Amniotic epithelial cell (primary cell): ENCODE measurements at regions not wholly inside any gene's neighbourhood (a gene's known extent, or its start where the extent isn't known, plus 50 kb on each side); places are given as distances from the start of the nearest gene placed in this dataset.
"Not testable (repeated sequence)": the region's sequence is repeated elsewhere in the genome, so short reads cannot be mapped to it uniquely, and the experiment has no call there.

Source experiments
- DNase-seq: peaks from one replicate; pipeline ENCODE4 v3.0.0-alpha.2; 2010; ENCODE audit warnings: low read depth

DNA sequence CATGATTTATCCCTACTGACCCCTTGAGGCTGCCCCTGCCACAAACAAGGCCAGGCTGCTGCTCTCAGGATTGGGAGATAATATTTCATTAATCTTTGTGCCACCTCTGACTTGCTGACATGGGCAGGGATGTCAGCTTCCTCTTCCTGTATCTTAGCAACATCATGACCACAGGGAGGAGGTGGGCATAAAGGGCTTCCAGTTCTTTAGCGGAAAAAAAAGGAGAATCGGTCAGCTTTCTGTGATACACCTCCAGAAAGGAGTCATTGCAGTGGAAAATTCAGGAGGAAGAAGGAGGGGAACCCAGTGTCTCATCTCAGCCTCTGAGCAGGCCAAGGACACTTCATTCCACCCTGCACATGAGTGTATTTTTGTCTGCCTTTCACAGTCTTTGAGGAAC, 206.8 kb upstream of the SDK2 start:
- DNase-seq = no peak

DNA sequence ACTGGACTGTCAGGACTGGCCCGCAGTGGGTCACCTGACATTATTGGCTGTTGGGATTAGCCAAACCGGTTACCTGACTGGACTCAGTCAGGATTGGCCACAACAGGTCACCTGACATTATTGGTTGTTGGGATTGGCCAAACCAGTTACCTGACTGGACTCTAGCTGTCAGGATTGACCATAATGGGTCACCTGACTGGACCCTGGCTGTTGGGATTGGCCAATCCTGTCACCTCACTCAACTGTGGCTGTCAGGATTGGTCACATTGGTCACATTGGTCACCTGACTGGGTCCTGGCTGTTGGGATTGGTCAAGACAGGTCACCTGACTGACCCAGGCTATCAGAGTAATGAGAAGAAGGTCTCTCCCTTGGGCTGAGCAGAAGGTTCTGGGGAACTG, 207.7 kb upstream of the SDK2 start:
- no peak for DNase-seq

DNA sequence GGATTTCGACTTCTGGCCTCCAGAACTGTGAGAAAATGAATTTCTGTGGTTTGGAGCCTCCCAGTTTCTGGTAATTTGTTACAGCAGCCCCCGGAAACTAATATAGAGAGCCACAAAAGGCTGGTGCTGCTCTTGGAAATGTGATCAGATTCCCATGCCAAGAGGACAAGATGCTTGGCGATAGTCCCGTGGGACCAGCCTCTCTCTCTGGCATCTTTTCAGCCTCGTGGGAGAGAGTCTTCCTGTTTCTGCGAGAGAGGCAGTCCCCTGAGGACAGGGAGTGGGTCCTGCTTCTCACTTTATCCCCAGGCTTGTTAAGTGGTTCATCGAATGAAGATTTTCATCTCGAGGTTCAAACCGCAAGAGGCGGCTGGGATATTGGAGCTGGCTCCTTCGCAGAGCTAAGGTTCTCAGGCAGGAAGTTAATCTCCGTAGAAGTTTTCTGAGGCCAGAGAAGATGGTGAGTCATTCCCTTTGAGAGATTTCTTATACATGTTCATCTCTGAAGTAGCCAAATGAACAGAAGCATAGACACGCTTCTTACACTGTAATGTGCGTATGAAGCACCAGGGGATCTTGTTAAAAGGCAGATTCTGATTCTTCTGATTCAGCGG, 211.6 kb upstream of the SDK2 start:
- DNase-seq = no peak

DNA sequence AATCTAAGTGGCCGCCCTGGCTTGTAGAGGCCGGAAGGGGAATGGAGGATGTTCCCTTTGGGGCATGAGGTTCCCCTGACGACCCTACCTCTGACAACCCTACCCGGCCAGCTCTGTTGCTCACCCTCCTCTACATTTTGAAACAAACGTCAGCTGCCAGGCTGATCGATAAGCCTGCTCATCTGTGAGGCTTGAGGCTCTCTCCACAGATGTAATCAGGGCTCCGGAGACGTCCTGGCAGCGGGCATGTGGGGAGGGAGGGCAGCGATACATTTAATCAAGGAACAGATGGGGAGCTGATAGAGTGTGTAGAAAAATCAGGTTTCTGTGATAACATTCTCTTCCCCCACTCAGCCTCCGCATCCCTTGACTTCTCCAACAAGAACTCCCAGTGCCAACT, 212.3 kb upstream of the SDK2 start:
- no peak for DNase-seq

DNA sequence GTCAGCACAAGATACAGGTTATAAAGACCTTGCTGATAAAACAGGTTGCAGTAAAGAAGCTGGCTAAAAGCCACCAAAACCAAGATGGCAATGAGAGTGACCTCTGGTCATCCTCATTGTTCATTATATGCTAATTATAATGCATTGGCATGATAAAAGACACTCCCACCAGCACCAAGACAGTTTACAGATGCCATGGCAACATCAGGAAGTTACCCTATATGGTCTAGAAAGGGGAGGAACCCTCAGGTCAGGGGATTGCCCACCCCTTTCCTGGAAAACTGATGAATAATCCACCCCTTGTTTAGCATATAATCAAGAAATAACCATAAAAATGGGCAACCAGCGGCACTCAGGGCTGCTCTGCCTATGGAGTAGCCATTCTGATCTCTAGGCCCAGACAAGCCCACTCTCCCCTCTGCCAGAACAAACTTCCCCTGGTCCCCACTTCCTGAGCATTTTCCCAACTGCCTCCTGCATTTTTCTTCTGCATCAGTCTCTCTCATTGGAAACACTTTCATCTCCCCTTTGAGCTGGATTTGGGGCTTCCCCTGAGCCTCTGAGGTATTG, 215.3 kb upstream of the SDK2 start:
- not testable (repeated sequence) for DNase-seq

DNA sequence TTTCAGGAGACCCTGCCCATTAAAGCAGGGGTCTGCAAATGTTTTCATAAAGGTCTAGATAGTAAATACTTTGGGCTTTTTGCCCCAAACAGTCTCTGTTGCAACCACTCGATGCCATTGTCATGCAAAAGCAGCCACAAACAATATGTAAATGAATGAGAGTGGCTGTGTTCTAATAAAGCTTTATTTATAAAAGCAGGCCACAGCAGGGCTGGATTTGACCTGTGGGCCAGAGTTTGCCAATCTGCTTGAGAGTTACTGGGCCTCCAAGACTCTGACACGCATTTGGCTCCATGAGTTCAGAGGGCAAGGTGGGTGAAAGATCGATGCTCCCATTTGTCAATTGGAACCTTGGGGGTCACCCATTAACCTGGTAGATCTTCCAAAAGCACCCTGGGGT, 217.3 kb upstream of the SDK2 start:
- DNase-seq = no peak

DNA sequence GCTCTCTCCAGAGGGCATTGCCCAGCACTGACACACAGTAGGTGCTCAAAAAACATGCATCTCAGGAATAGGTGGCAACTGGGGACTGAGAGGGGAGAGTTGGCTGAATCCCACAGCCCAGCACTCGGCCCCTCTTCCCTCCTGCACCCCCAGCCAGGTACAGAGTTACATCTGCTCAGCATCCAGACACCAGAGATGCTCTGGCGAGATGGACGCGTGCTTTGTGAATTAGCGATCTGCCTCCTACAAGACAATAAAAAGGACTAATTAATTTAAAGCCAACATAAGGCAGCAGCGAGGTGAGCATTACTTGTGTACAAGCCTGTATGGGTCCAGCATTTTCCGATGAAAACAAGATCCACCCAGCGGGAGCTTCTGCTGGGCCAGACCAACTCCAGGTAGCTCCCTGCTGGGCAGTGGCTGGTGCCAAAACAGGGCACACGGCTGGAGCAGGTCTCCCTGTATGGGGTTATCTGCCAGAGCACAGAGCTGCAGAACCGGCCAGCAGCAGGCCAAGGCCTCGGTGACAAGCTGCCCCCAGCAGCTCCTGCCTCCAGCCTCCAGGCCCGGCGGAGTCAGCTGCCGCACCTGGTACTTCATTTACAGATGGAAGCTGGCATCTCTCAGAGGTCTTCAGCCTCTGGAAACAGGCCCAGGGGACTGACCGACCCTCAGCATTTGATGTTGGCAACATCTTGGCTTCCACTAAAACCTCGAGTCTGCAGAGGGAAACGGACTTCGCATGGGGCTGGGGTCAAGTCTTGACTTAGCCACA, 219.7 kb upstream of the SDK2 start:
- DNase-seq = no peak

DNA sequence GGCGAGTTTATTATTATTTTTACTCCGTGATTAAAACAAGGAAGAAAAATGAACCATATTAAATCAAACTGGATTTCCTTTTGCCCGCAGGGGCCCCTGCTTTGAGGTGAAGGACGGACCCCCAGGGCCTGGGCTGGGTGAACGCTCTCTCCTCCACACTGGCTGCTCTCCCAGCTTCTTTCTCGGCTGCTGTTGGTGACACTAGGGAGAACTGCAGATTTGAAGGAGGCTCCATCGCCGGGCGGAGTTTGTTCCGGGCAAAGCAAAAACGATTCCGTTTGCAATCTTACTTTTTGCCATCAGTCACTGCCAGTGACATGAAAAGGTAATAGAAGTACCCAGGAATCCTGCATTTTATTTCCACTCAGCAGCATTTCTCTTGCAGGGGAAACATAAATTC, 221.6 kb upstream of the SDK2 start:
- no peak for DNase-seq

DNA sequence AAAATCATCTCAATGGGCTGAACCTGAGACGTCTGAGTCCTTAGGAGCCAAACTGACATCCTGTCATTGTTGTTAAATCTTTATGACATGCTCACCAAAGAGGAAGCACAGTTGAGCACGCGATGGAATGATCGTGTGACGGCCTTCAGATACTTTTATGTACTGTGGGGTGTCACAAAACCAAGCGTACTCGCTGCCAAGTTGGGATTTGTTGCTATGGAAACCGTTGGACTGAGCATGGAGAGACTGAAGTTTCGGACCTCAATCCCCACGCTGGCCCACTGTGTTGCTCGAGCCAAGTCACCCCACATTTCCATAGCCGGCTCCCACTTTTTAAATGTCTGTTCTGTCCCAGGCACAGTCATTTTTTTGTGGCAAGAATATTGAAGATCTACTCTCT, 222.8 kb upstream of the SDK2 start:
- no peak for DNase-seq

DNA sequence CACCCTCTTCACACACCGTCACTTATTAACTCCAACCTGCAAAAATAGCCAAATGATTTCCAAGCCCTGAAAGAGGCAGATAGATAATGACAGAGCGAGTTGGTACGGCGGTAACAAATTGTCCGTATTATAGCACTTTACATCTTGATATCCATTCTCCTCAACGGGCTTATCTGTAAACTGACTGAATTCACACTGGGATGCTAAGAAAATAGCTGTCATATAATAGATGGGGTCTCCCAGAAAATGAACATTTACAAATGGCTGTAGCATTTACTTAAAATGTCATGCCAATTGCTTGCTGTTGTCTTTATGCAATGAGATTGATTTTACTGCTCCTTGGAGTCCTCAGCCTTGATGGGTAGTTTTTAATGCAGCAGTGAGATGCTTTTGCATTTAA, 225.8 kb upstream of the SDK2 start:
- DNase-seq = no peak

DNA sequence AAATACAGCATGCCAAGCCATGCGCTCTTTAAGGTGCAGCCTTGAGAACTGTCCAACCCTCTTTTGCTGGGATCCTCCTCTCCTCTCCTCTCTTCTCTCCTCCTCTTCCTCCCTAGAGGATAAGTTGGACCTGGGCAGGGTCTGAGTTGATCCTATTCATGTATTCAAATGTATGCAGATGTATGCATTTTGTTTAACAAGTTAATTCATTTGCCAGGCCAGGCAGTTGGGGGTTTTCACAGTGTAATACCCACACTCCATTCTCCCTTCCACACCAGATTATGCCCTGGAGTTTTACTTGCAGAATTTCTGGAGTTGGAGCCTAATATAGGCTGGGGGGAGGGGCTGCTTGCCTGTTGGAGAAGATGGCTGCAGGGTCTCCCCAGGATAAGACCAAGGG, 226.2 kb upstream of the SDK2 start:
- no peak for DNase-seq

DNA sequence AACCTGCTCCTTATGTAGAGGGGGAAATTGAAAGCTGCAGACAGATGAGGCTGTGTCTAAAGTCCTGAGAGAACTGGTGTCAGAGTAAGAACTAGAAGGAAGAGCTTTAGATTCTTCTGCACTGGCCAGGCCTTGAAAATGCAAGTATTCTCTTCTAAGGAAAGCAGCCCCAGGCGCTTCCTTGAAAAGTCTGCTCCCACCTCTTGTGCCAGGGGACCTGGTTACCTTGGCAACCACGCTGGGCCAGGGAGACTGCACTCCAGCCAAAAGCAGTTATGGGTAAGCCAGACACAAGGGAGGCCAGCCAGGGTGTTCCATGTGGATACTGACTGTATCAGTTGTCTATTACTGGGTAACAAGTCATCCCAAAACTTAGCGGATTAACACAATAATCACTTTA, 228.6 kb upstream of the SDK2 start:
- no peak for DNase-seq

DNA sequence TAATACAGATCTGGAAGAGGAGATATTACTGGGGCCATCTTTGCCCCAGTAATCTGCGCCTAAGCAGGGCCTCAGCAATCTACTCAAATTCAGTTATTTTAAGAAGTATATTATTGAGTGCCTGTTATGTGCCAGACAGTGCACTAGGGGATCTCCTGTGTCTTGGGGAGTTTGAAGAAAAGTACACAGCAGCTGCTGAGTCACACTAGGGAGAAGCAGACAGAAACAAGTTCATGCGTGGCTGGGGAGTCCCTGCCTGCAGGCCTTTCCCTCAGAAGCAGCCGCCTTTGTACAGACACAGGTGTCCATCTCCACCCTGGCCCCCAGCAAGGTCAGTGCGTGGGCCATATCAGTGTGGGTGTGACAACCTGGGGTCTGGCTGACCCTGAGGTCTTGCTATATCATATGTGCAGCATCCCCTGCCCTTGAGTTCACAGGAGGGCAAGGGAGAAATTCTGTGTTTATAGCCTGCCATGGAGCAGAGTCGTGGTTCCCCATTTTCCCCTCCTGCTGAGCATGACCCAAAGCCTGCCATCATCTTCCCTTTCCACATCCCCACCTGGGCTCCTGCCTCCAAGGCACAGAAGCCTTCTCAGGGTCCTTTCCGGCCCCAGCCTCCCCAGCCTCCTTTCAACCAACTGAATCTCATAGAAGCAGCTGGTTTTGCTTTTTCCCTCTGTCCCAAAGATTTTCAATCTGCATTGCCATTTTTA, 229.9 kb upstream of the SDK2 start:
- no peak for DNase-seq

DNA sequence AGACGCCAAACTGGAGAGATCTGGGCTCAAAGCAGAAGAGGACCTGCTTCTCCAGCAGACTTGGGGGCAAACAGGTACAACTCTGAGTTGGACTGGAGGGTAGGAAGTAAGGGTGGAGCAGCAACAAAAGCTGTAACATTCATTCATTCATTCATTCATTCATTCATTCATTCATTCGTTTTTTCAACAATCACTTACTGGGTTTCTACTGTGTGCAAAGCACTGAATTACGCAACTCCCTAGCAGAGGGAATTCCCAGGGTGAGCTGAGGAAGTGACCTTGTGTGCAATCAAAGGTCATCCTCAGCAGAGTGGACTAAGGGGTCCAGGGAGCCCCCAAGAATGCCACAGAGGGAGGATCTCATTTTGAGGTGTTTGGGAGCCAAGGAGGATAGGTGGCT, 231.1 kb upstream of the SDK2 start:
- DNase-seq = no peak

DNA sequence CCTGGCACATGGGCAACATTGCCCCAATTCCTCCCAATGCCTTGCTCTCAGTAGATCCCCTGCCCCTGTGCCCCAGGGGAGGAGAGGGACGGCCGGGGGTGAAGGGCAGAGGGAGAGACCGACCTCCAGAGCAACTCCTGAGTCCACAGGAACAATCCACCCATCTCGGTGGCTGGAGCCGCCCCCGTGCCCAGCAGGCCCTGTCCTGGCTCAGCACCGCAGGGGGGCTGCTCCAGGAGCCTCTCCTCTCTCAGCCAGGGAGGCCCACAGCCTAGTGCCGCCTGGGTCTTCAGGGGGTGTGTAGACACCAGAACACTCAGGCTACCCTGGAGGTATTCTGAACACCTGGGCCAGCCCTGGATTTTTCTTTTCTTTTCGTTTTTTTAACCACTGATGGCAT, 233.7 kb upstream of the SDK2 start:
- no peak for DNase-seq

DNA sequence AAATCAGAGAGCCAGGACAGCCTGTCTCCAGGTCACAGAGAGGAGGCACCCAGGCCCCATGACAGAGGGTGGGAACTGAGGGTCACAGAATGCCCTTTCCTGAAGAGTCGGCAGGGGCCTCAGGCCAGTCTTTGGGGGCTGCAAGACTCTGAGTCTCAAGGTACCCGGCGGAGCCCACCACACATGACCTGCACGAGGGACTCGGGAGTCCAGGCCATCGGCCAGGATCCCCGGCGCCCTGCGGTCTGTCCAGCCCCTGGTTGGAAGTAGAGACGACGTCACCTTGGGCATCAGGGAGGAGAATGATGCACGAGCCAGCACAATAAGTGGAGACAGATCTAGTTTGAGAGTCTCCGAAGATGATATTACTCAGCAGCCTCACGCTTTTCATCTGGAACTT, 234.7 kb upstream of the SDK2 start:
- no peak for DNase-seq

DNA sequence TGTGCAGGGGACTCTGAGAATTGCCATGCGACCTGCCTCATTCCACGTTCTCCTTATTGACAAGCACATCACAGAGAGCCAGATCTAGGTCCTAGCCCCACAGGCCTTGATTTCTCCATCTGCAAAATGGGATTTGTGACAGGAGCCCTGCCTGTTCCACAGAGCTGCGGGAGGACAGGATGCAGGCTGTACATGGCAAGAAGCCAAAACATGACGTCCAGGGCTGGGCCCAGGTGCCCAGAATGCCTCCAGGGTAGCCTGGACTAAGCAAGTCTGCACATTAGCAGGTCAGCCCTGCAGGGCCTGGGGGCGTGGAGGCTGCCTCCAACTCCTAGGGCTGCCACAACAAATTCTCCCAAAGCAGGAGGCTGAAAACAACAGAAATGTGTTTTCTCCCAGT, 235.7 kb upstream of the SDK2 start:
- no peak for DNase-seq

DNA sequence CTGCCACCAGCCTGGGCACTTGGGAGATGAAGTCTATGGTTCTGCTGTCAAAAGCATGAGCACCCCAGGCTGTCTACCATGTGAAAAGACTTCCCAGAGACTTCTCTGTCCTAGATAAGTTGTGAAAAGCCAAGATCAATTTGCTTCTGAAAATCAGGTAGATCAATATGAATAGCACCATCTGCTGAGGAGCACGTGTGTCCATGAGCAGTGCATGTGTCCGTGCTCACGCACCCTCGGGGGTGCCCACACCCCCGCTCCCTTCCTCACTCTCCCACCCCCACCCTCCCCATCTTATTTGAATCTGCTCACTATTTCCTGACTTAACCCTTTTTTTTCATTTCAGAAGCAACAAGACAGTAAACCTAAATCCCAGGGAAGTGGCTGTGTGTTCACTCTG, 238.3 kb upstream of the SDK2 start:
- DNase-seq = no peak

DNA sequence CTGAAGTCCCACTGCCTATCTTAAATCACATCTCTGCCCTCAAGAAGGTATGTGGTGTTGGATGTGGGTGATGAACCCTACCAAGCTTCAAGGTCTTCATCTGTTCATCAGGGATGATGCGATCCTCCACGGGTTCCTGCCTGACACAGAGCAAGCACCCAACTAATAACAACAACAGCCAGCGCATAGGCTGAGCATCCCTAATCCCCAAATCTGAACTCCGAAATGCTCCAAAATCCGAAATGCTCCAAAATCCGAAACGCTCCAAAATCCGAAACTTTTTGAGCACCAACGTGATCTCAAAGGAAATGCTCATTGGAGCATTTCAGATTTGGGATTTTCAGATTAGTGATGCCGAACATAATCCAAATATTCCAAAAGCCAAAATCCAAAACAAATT, 238.9 kb upstream of the SDK2 start:
- no peak for DNase-seq

DNA sequence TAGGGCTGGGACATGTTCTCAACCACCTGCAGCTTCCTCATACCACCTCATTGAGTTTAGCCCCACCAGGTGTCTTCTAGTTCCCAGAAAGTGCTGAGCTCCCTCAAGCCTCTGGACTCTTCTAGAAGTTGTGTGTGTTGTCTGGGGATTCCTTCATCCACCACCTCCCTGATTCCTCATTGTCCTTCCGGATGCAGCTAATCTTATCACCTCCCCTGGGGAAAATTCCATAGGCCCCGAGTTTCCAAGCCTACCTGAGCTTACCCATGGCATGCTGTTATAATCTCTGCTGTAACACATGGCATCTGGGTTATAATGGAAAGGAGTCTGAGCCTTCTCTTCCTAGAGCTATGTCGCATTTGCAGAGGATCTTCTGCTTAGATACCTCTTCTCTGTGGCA, 243.5 kb upstream of the SDK2 start:
- DNase-seq = no peak

DNA sequence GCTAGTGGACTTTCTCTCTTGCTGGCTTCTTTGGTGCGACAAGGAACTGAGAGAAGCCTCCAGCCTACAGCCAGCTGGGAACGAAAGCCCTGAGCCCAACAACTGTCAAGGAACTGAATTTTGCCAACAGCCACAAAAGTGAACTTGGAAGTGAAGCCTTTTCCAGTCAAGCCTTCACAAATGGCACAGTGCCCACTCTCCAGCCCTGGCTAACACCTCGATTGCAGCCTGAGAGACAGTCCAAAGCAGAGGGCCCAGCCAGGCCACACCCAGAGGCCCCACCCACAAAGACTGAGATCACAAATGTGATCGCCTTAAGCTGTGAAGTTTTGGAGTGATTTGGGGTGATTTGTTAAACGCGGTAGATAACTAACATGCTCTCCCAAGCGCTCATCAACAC, 244.6 kb upstream of the SDK2 start:
- DNase-seq = no peak

DNA sequence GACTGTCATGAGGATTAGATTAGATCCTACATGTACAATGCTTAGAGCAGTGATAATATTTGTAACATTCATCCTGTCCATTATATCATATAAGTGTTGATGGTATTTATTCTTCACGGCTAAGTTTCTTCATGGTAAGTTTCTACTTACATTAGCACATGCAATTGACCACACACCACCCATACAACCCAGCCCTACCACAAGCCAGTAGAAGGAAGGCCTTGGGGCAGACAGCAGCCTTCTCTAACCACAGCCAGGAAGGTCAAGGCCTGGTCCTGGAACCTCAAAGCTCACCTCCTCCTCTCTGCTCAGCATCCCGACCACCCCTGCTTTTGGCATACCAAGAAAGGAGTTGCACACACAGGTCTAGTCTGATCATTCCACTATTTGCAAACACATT, 245.2 kb upstream of the SDK2 start:
- DNase-seq = no peak

DNA sequence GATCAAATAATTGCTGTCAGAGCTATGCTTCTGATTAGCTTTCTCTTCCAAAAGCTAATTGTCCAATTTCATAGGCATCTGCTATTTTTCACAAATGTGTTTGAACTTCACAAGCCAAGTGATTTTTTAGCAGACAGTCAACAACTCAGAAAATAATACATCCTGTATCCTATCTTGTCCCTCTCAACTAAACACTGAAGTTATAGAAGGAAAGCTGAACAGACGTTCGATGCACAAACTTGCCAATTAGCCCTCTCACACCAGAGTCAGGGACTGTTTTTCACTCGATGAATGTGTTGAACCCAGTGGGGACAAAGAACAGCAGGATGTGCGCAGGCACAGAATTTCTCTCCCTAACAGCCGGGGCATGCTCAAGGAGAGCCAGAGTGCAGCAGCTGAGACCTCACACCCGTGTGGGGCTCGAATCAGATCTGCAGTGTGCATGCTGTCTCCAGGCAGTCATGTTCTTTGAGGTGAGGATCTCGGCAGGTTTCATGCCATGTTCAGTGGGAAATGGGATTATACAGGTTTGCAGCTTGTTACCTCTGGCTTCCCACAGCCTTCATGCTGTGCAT, 246.7 kb upstream of the SDK2 start:
- DNase-seq = no peak
